GM21576 (cell line): ENCODE measurements at regions not wholly inside any gene's neighbourhood (a gene's known extent, or its start where the extent isn't known, plus 50 kb on each side); places are given as distances from the start of the nearest gene placed in this dataset.

Source experiments
- ATAC-seq: cut with Tn5 transposase; IDR thresholded peaks from one replicate; pipeline ENCODE4 v1.9.1; 2021; ENCODE audit warnings: mild to moderate bottlenecking, moderate library complexity; ENCODE audit not compliant: unreplicated experiment

DNA sequence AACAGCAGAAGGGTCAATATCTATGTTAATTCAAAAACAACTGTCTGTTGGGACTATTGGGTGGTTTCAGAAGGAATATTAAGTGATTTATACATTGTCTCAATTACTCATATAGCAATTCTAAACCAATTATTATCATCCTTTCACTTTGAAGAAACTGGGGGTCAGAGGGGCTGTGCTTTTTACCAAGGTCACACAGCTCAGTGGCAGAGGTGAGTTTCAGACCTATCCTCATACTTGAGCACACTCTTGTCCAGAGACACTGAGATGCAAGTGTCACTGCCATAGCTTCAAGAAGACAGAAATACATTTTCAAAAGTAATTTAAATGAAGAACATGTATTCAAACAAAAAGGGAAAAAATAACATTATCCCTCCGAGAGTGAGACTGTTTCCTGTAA, 195.3 kb downstream of the ARL4A start:
- no peak for ATAC-seq

- no peak for ATAC-seq
These were observed 196.6 kb downstream of the ARL4A start for GRCh38 chr7:12884033-12884432.

DNA sequence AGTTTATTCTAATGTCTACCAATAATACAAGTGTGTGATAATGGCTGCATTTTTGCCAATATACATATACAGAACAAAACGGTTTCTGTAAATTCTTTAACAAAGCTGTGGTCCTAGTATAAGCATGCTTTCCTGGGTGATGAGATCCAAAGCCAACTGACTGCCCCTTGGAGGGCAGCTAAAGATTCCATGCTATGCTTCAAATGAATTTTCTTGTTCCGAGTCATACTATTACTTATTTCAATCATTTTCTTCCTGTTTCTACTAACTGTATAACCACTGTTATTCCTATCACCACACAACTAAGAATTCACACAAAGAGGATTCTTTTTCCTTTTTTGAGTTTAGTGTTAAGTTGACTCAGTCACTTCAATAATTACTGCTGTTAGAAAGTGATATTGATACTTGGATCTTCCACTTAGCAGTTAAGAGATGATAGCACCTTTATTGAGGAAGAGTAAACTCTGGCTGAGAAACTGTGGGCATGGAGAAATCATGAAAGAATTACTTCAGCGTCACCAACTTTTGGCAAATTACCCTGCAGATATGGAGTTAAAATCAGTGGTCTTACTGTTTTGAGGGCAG, 197.5 kb downstream of the ARL4A start:
- no peak for ATAC-seq

GRCh38 chr7:12888717-12889116, 201.3 kb downstream of the ARL4A start:
- ATAC-seq: no peak

GRCh38 chr7:12889391-12889790, 202.0 kb downstream of the ARL4A start:
- no peak for ATAC-seq

DNA sequence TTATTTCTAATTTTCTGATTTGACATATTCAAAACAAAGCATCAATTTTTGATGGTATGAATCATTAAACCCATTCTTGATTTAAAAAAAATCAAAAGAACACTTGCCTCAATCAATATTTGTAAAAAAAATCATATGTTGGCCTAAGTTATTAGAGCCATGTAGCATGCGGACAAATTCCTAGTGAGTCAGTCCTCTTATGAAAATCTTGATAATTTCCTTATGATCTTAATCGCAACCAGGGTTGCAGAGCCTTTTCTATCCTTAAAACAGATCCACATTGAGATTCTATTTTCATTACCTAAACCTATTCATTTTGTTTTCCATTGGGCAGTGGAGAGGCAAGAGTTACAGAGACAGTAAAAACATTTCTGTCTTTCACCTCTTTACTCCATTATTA, 203.2 kb downstream of the ARL4A start:
- ATAC-seq: no peak

DNA sequence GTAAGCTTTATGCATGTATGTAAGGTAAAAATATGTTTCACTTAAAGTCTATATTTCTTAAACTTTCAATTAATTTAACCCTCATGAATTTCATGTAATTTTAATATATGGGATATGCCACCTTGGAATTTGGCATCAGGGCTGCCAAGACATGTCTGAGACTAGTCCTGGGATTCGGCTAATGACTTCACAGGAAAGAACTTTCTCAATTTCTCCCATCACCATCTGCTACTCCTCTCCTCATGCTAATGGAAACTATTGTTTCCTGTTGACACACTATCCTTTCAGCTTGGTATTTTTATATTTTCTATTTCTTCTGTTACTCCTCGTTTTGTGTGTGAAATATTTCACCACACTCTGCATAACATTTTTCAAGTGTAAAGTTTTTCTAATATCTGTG, 205.9 kb downstream of the ARL4A start:
- no peak for ATAC-seq

DNA sequence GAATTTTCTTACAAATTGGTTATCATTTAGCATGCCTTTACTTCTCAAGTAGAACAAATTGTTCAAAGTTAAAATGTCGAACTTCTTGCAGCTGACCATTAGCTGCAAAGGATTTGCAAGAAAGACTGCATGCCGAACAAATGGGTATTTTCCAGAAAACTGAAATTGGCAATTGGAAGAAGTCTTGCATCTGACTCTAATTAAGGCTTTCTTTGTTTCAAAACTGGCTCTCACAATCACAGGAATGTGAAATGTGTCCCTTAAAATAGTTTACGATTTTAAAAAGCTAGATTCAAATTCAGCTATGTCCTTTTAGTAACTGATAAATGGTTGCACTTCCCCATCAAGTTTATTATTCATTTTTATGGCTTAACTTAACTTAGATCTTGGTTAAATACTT, 207.9 kb downstream of the ARL4A start:
- no peak for ATAC-seq

- ATAC-seq: no peak
These were observed 208.9 kb downstream of the ARL4A start for GRCh38 chr7:12896316-12896715.

GRCh38 chr7:12898004-12898403, 210.6 kb downstream of the ARL4A start:
- ATAC-seq: no peak

DNA sequence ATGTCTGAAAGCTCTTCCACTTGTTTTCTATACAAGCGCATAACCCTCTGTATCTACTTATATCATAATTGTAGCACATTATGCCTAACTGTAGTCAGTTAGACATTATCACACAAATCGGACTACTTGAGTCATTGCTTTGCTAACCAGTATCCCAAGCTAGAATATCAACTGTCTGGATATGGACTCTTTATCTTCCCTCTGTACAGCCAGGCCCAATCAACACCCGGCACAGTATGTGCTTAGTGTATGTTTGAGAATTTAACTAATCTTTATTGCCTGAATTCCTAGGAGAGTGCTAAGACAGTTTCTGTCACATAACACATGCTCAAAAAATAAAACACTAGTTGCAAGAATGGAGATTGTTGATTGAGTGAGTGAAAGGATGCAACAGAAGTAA, 211.2 kb downstream of the ARL4A start:
- no peak for ATAC-seq

GRCh38 chr7:12905671-12906070, 218.2 kb downstream of the ARL4A start:
- no peak for ATAC-seq

GRCh38 chr7:12907774-12908173, 220.3 kb downstream of the ARL4A start:
- ATAC-seq: no peak

GRCh38 chr7:12909483-12909882, 222.1 kb downstream of the ARL4A start:
- ATAC-seq: no peak

DNA sequence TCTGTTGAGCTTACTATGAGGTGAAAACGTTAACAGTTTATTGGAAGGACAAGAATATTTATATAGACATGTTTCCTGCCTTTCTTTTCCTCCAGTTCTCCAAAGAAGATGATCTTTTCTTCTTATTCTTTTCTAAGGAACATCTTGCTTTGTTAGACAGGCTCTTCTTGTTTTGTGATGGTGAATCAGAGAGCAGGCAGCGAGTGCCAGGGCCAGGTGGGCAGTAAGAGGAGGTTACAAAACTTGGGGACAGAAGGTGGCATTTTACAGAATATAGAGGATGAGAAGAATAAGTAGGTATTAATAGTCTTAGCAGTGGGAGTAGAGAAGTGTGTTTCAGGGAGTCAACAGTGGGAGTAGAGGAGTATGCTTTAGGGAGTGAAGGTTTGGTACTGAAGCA, 223.6 kb downstream of the ARL4A start:
- no peak for ATAC-seq

- no peak for ATAC-seq
These were observed 225.6 kb downstream of the ARL4A start for GRCh38 chr7:12913002-12913401.

GRCh38 chr7:12917801-12918200, 230.4 kb downstream of the ARL4A start:
- ATAC-seq: no peak

DNA sequence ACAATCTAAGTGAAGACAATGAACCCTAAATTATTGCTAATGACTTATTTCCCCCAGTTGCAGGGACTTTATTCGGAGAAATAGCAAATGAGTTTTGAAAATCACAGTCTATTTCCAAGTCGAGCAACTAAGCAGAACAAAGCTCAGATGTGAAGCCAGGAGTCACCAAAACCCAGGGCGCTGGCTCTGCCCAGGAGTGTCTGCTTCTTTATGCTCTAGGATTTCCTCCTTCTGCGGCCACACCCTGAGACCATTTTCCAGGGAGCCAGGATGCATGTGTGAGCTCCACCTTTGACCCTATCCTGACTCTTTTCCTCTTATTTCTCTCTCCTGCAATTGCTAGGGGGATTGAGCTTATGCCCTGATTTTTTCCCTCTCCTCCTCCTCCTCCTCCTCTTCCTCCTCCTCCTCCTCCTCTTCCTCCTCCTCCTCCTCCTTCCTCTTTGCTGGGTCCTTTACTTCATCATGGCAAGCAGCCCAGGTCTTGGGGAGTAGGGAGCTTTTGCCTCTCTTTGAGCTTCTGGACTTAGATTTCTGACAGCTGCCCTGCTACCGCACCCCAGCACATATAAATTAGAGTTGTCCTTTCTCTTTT, 234.4 kb downstream of the ARL4A start:
- ATAC-seq: no peak

DNA sequence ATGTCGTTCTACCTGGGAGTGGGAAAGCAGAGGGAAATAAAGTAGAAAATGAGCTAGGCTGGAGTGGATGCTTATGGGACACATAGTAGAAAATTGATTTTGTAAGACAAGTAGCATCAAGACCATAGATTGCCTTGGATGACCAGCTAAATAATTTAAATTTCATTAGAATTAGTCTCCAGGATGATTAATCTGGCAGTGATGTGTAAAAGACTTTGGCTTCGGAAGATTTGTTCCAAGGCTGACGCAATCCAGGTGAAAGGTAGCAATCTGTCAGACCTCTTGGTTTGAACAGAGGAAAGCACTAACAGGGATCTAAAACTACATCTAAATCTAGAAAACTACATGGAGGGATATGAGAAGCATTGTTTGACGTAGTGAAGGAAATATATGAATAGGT, 236.5 kb downstream of the ARL4A start:
- no peak for ATAC-seq

GRCh38 chr7:12926206-12926605, 238.8 kb downstream of the ARL4A start:
- no peak for ATAC-seq

- ATAC-seq: no peak
These were observed 240.4 kb downstream of the ARL4A start for GRCh38 chr7:12927635-12928434.

DNA sequence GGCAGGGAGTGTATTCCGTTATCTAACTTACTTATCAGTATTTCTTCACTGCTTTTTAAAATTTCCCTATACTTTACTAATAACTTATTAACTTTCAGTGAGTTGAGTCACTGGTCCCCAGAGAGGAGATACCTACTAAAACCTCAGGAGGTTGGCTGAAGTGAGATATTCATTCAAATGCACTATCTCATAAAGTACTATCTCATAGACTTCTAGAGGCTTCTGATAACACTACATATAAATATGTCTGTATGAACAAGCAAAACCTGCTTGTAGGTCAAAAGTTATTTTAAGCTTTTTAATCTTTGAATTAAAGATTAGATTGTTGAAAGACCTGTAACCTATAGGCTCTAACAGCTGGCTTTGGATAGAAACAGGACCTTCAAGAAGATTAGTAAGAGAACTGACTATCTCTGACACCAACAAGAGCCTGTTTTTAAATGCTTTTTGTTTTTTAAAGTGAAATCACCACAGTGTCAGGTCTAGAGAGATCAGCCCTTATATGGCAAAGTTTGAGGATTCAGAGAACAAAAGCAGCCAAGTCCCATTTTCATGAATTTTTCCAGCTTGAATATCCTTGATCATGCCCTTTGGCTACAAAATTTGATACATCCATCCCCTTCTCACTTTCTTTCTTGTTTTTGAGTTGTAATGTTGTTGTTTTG, 242.2 kb downstream of the ARL4A start:
- no peak for ATAC-seq
